ENCODE measurements at regions not wholly inside any gene's neighbourhood (a gene's known extent, or its start where the extent isn't known, plus 50 kb on each side); places are given as distances from the start of the nearest gene placed in this dataset.
"Not testable (repeated sequence)": the region's sequence is repeated elsewhere in the genome, so short reads cannot be mapped to it uniquely, and the experiment has no call there.

DNA sequence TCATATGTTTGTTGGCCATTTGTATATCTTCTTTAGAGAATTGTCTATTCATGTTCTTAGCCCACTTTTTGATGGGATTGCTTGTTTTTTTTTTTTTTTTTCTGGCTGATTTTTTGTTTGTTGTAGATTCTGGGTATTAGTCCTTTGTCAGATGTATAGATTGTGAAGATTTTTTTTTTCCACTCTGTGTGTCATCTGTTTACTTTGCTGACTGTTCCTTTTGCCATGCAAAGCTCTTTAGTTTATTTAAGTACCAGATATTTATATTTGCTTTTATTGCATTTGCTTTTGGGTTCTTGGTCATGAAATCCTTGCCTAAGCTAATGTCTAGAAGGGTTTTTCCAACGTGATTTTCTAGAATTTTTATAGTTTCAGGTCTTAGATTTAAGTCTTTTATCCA lies 547.9 kb downstream of the TMEM135 start:
- TF ChIP-seq, protein P1, sequence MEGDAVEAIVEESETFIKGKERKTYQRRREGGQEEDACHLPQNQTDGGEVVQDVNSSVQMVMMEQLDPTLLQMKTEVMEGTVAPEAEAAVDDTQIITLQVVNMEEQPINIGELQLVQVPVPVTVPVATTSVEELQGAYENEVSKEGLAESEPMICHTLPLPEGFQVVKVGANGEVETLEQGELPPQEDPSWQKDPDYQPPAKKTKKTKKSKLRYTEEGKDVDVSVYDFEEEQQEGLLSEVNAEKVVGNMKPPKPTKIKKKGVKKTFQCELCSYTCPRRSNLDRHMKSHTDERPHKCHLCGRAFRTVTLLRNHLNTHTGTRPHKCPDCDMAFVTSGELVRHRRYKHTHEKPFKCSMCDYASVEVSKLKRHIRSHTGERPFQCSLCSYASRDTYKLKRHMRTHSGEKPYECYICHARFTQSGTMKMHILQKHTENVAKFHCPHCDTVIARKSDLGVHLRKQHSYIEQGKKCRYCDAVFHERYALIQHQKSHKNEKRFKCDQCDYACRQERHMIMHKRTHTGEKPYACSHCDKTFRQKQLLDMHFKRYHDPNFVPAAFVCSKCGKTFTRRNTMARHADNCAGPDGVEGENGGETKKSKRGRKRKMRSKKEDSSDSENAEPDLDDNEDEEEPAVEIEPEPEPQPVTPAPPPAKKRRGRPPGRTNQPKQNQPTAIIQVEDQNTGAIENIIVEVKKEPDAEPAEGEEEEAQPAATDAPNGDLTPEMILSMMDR (conservative IDR thresholded peaks at IDR 0.05 in 1 of 2, IDR thresholded peaks at IDR 0.05 in 1 of 2; ENCODE audit: low read depth in 1 of 2, low read length in 2 of 2): not testable (repeated sequence)
- not testable (repeated sequence) for TF ChIP-seq EZH2 (IDR thresholded peaks at IDR 0.05; ENCODE audit: low read length, missing control alignments)
